NOMO-1 (cell line): ENCODE measurements at regions not wholly inside any gene's neighbourhood (a gene's known extent, or its start where the extent isn't known, plus 50 kb on each side); places are given as distances from the start of the nearest gene placed in this dataset.

Experiments
- DNase-seq, 2 experiments: peaks; one replicate each; lab custom pipeline; 2025; ENCODE audit not compliant: unreplicated experiment in 2 of 2; lab: John Stamatoyannopoulos, UW

DNA sequence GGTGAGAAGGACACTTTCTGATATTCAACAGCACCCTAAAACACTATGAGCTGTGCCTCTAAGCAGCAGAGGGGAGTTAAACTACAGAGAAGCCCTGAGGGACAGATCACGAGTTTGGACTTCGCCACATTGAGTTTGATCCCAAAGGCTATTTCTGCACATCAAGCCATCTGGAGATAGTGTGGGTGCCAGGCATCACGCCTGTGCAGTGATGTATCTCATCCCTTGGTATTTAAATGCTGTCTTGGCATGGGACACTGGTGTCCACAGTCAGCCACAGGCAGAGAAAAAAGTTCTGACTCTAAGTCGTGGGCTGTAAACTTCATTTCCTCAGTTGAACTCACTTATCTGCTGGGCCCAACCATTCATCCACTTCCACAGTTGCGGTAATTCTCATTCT is 742.3 kb upstream of the CELF4 start:
- DNase-seq: no peak

DNA sequence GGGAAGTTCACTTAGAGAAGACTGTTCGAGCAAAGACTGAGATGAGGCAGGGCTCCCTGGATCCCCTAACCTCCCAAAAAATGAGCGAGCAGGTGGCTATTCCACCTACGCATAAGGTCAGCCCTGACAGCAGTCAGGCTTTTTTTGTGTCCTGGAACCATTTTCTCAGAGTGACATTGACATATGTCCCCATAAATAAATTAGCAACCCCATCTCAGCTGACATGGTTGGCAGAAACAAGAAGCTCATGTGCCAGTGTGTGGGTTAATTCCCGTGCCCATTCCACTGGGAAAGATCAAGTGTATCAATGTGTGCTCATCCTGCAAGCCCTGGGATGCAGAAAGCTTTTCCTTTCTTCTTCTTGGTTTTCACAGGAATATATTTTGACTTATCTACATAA is 740.4 kb upstream of the CELF4 start:
- DNase-seq: no peak

- DNase-seq: no peak
Measured at GRCh38 chr18:38301621-38302020, 736.0 kb upstream of the CELF4 start.

DNA sequence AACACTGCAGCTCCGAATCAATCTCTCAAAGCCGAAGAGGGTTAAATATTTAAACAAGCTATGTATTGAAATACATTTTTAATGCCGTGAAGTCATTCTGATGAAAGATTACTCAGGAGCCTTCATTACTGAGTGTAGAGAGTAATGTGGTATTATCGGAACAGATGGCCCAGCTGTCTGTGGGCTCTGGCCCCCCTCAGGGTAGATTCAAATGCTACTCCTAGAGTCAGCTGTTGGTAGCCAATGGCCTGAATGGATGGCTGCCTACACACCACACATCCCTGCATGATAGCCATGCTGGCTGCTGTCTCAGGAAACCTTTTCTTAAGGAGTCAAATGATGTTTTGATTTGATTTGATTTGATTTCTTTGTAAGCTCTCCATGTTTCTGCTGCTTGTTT is 732.3 kb upstream of the CELF4 start:
- DNase-seq: no peak

- DNase-seq: no peak
Measured at GRCh38 chr18:38290229-38290628, 724.6 kb upstream of the CELF4 start.

- no peak for DNase-seq
Measured at GRCh38 chr18:38284972-38285371, 719.4 kb upstream of the CELF4 start.

DNA sequence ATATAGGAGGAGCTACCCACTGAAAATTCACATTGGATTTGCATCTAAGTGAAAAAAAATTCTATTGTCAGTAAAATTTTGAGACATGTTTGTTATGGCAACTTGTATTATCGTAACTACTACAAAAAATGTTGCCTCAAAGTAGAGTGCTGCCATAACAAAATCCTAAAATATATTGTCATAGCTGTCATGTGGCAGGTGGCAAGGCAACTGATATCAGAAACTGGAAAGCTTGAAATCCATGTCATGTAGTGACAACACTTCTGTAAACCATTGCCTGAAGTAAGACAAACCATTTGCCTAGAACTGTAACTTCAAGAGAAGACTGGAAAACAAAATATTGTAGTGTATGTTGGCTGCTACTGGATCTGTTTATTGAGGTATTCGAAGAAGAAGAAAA is 697.5 kb upstream of the CELF4 start:
- DNase-seq: no peak

- DNase-seq: no peak
Measured at GRCh38 chr18:38262661-38263060, 697.1 kb upstream of the CELF4 start.

- DNase-seq: no peak
Measured at GRCh38 chr18:38257661-38258060, 692.1 kb upstream of the CELF4 start.

GRCh38 chr18:38256366-38256765 is 690.8 kb upstream of the CELF4 start:
- no peak for DNase-seq

DNA sequence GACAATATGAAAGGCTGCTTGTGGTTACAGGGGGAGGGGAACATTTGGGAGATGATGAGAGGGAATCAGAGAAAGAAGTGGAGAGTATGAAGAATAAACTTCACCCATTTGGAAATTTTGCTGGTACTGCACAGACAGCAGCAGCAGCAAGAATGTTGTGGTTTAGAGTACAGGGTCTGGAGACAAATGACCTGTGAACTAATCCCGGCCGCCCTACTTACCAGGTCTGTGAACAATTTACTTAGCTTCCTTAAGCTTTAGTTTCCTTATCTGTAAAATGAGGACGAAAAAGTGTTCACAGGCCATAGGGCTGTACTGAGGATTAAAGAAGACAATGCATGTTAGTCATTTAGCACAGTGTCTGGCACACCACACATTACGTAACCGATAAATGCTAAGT is 685.4 kb upstream of the CELF4 start:
- DNase-seq: no peak

DNA sequence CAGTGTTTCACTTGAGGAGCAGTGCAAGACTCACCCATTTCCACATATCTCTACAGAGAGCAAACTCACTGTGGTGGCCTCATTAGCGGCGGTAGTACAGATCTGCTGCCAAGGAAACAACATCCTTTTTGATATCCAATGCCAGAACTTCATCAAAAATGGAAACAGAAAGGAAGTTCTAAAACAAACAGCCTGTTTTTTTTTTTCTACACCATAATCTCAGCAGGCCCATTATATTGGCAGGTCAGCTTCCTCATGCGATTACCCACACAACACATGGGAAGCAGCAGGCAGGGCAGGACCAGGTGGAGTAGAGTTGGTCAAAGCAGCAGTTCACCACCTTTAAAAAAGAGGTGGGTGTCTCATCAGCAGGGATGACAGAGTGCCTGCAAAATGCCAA is 678.9 kb upstream of the CELF4 start:
- DNase-seq: no peak

- DNase-seq: no peak
Measured at GRCh38 chr18:38243291-38243690, 677.7 kb upstream of the CELF4 start.

DNA sequence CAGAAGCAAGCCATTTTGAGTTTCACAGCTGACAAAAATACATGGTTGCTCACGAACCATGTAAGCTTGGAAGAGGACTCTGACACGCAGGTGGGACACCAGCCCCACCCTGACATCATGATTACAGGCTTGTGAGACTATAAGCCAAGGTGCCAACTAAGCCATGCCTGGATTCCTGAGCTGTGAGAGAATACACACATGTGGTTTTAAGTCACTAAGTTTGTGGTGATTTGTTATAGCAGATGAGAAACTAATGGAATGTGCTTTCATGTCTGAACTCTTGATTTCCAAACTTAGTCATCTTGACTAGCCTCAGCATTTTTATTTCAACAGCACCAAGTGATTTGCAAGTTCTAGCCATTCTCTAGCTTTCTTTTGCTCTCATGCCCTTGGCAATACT is 676.1 kb upstream of the CELF4 start:
- DNase-seq: no peak

GRCh38 chr18:38241216-38241615 is 675.6 kb upstream of the CELF4 start:
- no peak for DNase-seq

DNA sequence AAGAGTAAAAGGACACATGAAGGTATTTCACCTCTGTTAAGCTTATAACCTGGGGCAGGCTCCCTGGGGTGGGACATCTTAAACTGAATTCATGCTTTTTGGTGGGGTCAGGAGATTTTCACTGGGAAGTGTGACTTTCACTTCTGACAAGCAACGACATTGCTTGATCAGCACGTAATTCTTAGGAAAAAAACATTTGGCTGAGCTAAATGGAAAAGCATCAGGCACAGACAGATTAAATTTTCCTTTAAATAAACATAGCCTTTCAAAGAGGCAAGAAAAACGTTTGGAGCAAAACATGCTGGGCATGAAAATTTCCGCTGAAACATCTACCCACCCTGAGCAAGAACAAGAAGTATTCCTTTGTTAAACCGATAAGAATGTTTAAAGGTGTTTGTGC is 674.0 kb upstream of the CELF4 start:
- no peak for DNase-seq

DNA sequence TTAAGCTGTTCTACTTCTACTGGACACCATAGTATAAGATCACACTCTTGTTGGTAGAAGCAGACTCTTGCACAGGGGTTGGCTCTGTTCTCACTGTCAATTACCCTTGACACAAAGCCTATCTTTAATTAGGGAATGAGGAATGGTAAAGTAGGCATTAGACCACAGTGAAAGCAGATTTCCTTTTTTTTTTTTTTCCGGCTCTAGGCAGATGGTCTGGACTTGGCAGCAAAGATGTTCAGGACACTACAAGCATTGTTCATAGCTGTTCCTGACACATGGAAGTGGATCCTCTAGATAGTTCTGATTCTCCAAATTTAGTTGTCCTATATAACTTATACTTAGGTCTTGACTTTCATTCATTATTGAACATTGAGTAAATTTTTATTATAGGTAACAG is 672.2 kb upstream of the CELF4 start:
- DNase-seq: no peak

- DNase-seq: no peak
Measured at GRCh38 chr18:38221476-38222100, 656.0 kb upstream of the CELF4 start.

DNA sequence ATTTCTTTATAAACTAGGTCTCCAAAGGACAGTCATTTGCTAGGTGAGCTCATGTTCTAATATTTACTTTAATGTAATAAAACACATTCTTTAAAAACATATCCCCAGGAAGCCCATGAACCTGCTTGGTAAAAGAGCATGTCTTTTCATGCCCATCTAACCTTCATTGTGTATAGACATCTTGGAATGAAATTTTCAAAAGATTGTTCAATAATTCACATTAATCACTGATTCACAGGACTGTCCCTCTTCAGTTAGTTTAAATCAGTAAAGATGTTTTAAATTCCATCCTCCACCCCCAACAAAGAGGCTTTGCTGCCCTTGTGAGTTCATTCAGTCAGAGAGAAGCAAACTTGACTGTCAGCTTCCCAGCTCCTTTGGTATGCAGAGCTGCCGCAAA is 633.4 kb upstream of the CELF4 start:
- no peak for DNase-seq

DNA sequence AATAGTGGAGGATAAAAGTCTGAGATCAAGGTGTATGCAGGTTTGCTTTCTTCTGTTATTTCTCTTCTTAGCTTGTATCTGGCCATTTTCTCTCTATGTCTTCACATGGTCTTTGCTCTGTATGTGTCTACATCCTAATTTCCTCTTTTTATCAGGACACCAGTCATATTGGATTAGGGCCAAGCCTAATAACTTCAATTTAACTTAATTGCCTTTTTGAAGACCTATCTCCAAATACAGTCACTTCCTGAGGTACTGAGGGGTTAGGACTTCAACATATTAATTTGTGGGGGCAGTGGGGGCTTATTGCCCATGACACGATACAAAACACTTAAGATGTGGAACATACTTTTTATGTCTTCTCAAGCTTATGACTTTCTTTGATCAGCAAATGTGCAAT is 632.9 kb upstream of the CELF4 start:
- DNase-seq: no peak

- no peak for DNase-seq
Measured at GRCh38 chr18:38186491-38186890, 620.9 kb upstream of the CELF4 start.

GRCh38 chr18:38174594-38174993 is 609.0 kb upstream of the CELF4 start:
- no peak for DNase-seq

GRCh38 chr18:38174173-38174572 is 608.6 kb upstream of the CELF4 start:
- no peak for DNase-seq
